Lower leg skin (tissue), 3 donors: ENCODE measurements at regions not wholly inside any gene's neighbourhood (a gene's known extent, or its start where the extent isn't known, plus 50 kb on each side); places are given as distances from the start of the nearest gene placed in this dataset.

Source experiments
- CTCF ChIP-seq, 3 donors: fragments of 450-650 bp; IDR thresholded peaks; one replicate each; pipeline ENCODE4 v1.5.1; 2016; ENCODE audit warnings: antibody characterized with exemption in 3 of 3, mild to moderate bottlenecking in 3 of 3, moderate library complexity in 2 of 3
- POLR2A ChIP-seq, 2 donors: fragments of 450-650 bp; IDR thresholded peaks; one replicate each; pipeline ENCODE4 v1.6.1; 2016 to 2017; ENCODE audit warnings: antibody characterized with exemption in 2 of 2, mild to moderate bottlenecking in 1 of 2, moderate library complexity in 1 of 2

GRCh38 chr4:54929459-54929858, 195.9 kb downstream of the KDR start:
- TF ChIP-seq CTCF (IDR thresholded peaks at IDR 0.05) (no peak), POLR2A (IDR thresholded peaks at IDR 0.05) (no peak)
